ENCODE measurements at regions not wholly inside any gene's neighbourhood (a gene's known extent, or its start where the extent isn't known, plus 50 kb on each side); places are given as distances from the start of the nearest gene placed in this dataset.
A peak's percentile ranks its signal among the peaks of the same experiment; 100 is the strongest.
"Not testable (repeated sequence)": the region's sequence is repeated elsewhere in the genome, so short reads cannot be mapped to it uniquely, and the experiment has no call there.

DNA sequence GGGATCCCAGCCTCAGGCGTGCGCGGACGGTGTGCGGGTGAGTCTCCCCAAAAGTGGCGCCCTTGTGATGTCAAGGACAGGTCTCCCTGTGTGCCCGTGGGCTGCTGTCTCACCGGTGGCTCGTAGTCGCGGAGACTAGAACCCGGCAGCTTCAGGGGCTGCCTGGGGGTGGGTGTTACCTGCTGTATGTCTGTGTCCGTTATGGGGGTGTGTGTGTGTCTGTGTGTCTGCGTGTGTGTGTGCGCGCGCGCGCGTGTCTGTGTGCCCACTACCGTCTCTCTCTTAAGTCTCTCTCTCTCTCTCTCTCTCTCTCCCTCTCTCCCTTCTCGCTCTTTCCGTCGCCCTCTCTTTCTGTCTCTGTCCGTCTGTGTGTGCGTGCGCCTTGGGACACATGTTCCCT lies 170.0 kb upstream of the ZNG1F start:
- TF ChIP-seq POLR2A (IDR thresholded peaks at IDR 0.05; ENCODE audit: low read length) = peak; percentile 49
- TF ChIP-seq GATA1 (IDR thresholded peaks at IDR 0.05; ENCODE audit: low read depth, low read length) = not testable (repeated sequence)
